Neural cell (in vitro differentiated cells): ENCODE measurements at regions not wholly inside any gene's neighbourhood (a gene's known extent, or its start where the extent isn't known, plus 50 kb on each side); places are given as distances from the start of the nearest gene placed in this dataset.
"Not testable (repeated sequence)": the region's sequence is repeated elsewhere in the genome, so short reads cannot be mapped to it uniquely, and the experiment has no call there.

Experiments used
- H2AFZ ChIP-seq: fragments of 200-600, 300-800 bp; sonication (generic), shearing (Covaris generic); 2 replicates; pipeline ENCODE4 v1.6.0; 2014; ENCODE audit warnings: low read depth, mild to moderate bottlenecking, antibody characterized with exemption, low read length, moderate library complexity
- H3F3A ChIP-seq: fragments of 200-600 bp; shearing (Covaris generic); 2 replicates; pipeline ENCODE4 v1.6.1; 2016; ENCODE audit warnings: mild to moderate bottlenecking, moderate library complexity, mixed read lengths, antibody characterized with exemption, low read length; ENCODE audit not compliant: insufficient read depth, poor library complexity, severe bottlenecking
- H3K27ac ChIP-seq: fragments of 200-600, 300-800 bp; sonication (generic), shearing (Covaris generic); 2 replicates; pipeline ENCODE4 v1.5.1; 2014; ENCODE audit warnings: mild to moderate bottlenecking, low read length, moderate library complexity
- H3K27me3 ChIP-seq: fragments of 300-800, 200-600 bp; sonication (generic), shearing (Covaris generic); 2 replicates; pipeline ENCODE4 v1.6.0; 2014; ENCODE audit warnings: mild to moderate bottlenecking, low read depth, low read length, moderate library complexity; ENCODE audit not compliant: insufficient read depth
- H3K36me3 ChIP-seq: fragments of 300-800, 200-600 bp; sonication (generic), shearing (Covaris generic); 2 replicates; pipeline ENCODE4 v1.5.1; 2014; ENCODE audit warnings: mild to moderate bottlenecking, antibody characterized with exemption, low read length, moderate library complexity; ENCODE audit not compliant: insufficient read depth
- H3K4me2 ChIP-seq: fragments of 300-800, 200-600 bp; sonication (generic), shearing (Covaris generic); 2 replicates; pipeline ENCODE4 v1.6.0; 2014; ENCODE audit warnings: mild to moderate bottlenecking, low read length
- H3K4me3 ChIP-seq: fragments of 300-800, 200-600 bp; sonication (generic), shearing (Covaris generic); 2 replicates; pipeline ENCODE4 v1.5.1; 2014; ENCODE audit warnings: mild to moderate bottlenecking, low read length, moderate library complexity
- H3K79me2 ChIP-seq: fragments of 200-600 bp; shearing (Covaris generic); replicated peaks from 2 replicates; pipeline ENCODE4 v1.6.0; 2014; ENCODE audit warnings: mild to moderate bottlenecking, low read length, moderate library complexity; ENCODE audit not compliant: insufficient read depth
- H3K9ac ChIP-seq: fragments of 300-800, 200-600 bp; sonication (generic), shearing (Covaris generic); 2 replicates; pipeline ENCODE4 v1.6.1; 2016; ENCODE audit warnings: mild to moderate bottlenecking, low read length, mixed read lengths
- H3K9me2 ChIP-seq: fragments of 200-600 bp; shearing (Covaris generic); 2 replicates; pipeline ENCODE4 v1.6.1; 2016; ENCODE audit warnings: mild to moderate bottlenecking, low read length, mixed read lengths; ENCODE audit not compliant: insufficient read depth
- H3K9me3 ChIP-seq: fragments of 200-600, 300-800 bp; sonication (generic), shearing (Covaris generic); 2 replicates; pipeline ENCODE4 v1.6.1; 2016; ENCODE audit warnings: mild to moderate bottlenecking, mixed run types, low read length, moderate library complexity, mixed read lengths
- H4K20me1 ChIP-seq: fragments of 200-600 bp; shearing (Covaris generic); 2 replicates; pipeline ENCODE4 v1.6.1; 2016; ENCODE audit warnings: mild to moderate bottlenecking, mixed run types; ENCODE audit not compliant: insufficient read depth
- EP300 ChIP-seq: fragments of 450-650 bp; conservative IDR thresholded peaks from 2 replicates; pipeline ENCODE4 v1.6.1; 2014; ENCODE audit warnings: antibody characterized with exemption, mild to moderate bottlenecking, moderate library complexity; ENCODE audit not compliant: poor library complexity, severe bottlenecking
- EZH2 ChIP-seq: fragments of 200-600, 300-800 bp; shearing (Covaris generic), sonication (generic); IDR thresholded peaks from 2 replicates; pipeline ENCODE4 v1.6.1; 2014; ENCODE audit warnings: antibody characterized with exemption, low read length, borderline replicate concordance, mild to moderate bottlenecking; ENCODE audit not compliant: insufficient read depth, poor library complexity, severe bottlenecking
- MXI1 ChIP-seq: fragments of 450-650 bp; conservative IDR thresholded peaks from 2 replicates; pipeline ENCODE4 v1.6.1; 2014; ENCODE audit warnings: antibody characterized with exemption, mild to moderate bottlenecking; ENCODE audit not compliant: poor library complexity, severe bottlenecking
- POLR2AphosphoS5 ChIP-seq: IDR thresholded peaks from 2 replicates; pipeline ENCODE4 v1.6.1; 2012
- RAD21 ChIP-seq: fragments of 450-650 bp; conservative IDR thresholded peaks from 2 replicates; pipeline ENCODE4 v1.6.1; 2014; ENCODE audit warnings: antibody characterized with exemption, mild to moderate bottlenecking, moderate library complexity
- REST ChIP-seq: IDR thresholded peaks from 2 replicates; pipeline ENCODE4 v1.6.1; 2012; ENCODE audit warnings: borderline replicate concordance
- SMC3 ChIP-seq: fragments of 450-650 bp; conservative IDR thresholded peaks from 2 replicates; pipeline ENCODE4 v1.6.1; 2014; ENCODE audit warnings: antibody characterized with exemption, mild to moderate bottlenecking, moderate library complexity; ENCODE audit not compliant: poor library complexity
- TAF1 ChIP-seq: IDR thresholded peaks from 2 replicates; pipeline ENCODE4 v1.6.1; 2012; ENCODE audit warnings: low read depth

- H3K4me3 ChIP-seq, H3K27me3 ChIP-seq, H4K20me1 ChIP-seq, H3K79me2 ChIP-seq, H3K9ac ChIP-seq, H3K27ac ChIP-seq, H3K9me3 ChIP-seq, H3K36me3 ChIP-seq, H3K9me2 ChIP-seq, H3F3A ChIP-seq, H3K4me2 ChIP-seq, H2AFZ ChIP-seq: not testable (repeated sequence)
Measured at GRCh38 chrX:31014474-31014873, 57.4 kb downstream of the FTHL17 start.

GRCh38 chrX:31012509-31013025 lies 59.3 kb downstream of the FTHL17 start:
- H2AFZ ChIP-seq: no peak overlapping the region
- H3K27ac ChIP-seq: no peak overlapping the region
- H4K20me1 ChIP-seq: no peaks in the 10 kb centered on the region
- no peaks in the 10 kb centered on the region for H3K9me3 ChIP-seq
- TF ChIP-seq EZH2 (no peak), REST (no peak), SMC3 (no peak)
- H3K4me3 ChIP-seq: no peak overlapping the region
- no peak overlapping the region for H3K4me2 ChIP-seq
- no peak overlapping the region for H3K9ac ChIP-seq
- no peaks in the 10 kb centered on the region for H3K36me3 ChIP-seq
- H3K27me3 ChIP-seq: no peaks in the 10 kb centered on the region
- H3K79me2 ChIP-seq: no peaks in the 10 kb centered on the region
- H3K9me2 ChIP-seq: no peaks in the 10 kb centered on the region
- H3F3A ChIP-seq: no peaks in the 10 kb centered on the region

GRCh38 chrX:31007321-31007720 lies 64.5 kb downstream of the FTHL17 start:
- Histone ChIP-seq H3K79me2 (no peaks in the 10 kb centered on the region), H3K36me3 (no peaks in the 10 kb centered on the region), H3K4me3 (no peak overlapping the region), H3K9me3 (no peaks in the 10 kb centered on the region), H3K4me2 (no peak overlapping the region), H3F3A (no peaks in the 10 kb centered on the region), H2AFZ (no peak overlapping the region), H3K27me3 (no peaks in the 10 kb centered on the region), H3K9me2 (no peaks in the 10 kb centered on the region), H4K20me1 (no peaks in the 10 kb centered on the region), H3K27ac (no peak overlapping the region), H3K9ac (no peak overlapping the region)
- TF ChIP-seq REST (no peak), EP300 (no peak), RAD21 (no peak), TAF1 (no peak), MXI1 (no peak), POLR2AphosphoS5 (no peak), SMC3 (no peak)
